Sigmoid colon (tissue), 6 donors: ENCODE measurements at regions not wholly inside any gene's neighbourhood (a gene's known extent, or its start where the extent isn't known, plus 50 kb on each side); places are given as distances from the start of the nearest gene placed in this dataset.

Experiments
- DNase-seq: peaks from one replicate; pipeline ENCODE4 v3.0.0-alpha.2; 2019
- H3K27ac ChIP-seq, 4 donors: fragments of 200-600 bp; sonication (generic); one replicate each; pipeline ENCODE4 v1.5.1; 2016 to 2019; ENCODE audit warnings: mild to moderate bottlenecking in 1 of 4
- H3K27me3 ChIP-seq, 3 donors: fragments of 200-600 bp; sonication (generic); one replicate each; pipeline ENCODE4 v1.5.1; 2019; ENCODE audit warnings: mild to moderate bottlenecking in 1 of 3
- H3K36me3 ChIP-seq, 4 donors: fragments of 200-600 bp; sonication (generic); one replicate each; pipeline ENCODE4 v1.5.1; 2016 to 2019
- H3K4me1 ChIP-seq, 4 donors: fragments of 200-600 bp; sonication (generic); one replicate each; pipeline ENCODE4 v1.5.1; 2017 to 2019
- H3K4me3 ChIP-seq, 4 donors: fragments of 200-600 bp; sonication (generic); one replicate each; pipeline ENCODE4 v1.5.1; 2017 to 2019; ENCODE audit warnings: mild to moderate bottlenecking in 2 of 4, moderate library complexity in 1 of 4
- H3K9me3 ChIP-seq, 4 donors: fragments of 200-600 bp in 3 of 4; sonication (generic) in 3 of 4; one replicate each; pipeline versions ENCODE4 v1.5.1 to v1.6.1; 2013 to 2019
- EP300 ChIP-seq, 4 donors: sonication (generic); formaldehyde crosslinking; IDR thresholded peaks; one replicate each; pipeline ENCODE4 v1.6.1; 2017; ENCODE audit warnings: antibody characterized with exemption in 4 of 4
- POLR2A ChIP-seq, 2 donors: fragments of 450-650 bp; IDR thresholded peaks; one replicate each; pipeline ENCODE4 v1.6.1; 2016; ENCODE audit warnings: antibody characterized with exemption in 2 of 2, mild to moderate bottlenecking in 2 of 2, moderate library complexity in 2 of 2
- POLR2AphosphoS5 ChIP-seq, 4 donors: sonication (generic); formaldehyde crosslinking; IDR thresholded peaks; one replicate each; pipeline ENCODE4 v1.6.1; 2017; ENCODE audit warnings: antibody characterized with exemption in 4 of 4
- WGBS, 2 donors: extraction: QIAGEN DNeasy Blood & Tissue Kit; methylation state at CpG; one replicate each; pipeline ENCODE4 v1.1.7; 2013; 5-methylcytosine and 5-hydroxymethylcytosine counted together
- intact Hi-C: fragments of 100-400 bp; cut with DNase I; formaldehyde crosslinking; loops from one replicate; pipeline ENCODE4 v1.15.1; 2023
- TF ChIP-seq, protein P1 (sequence below), 4 experiments: fragments of 450-650 bp in 3 of 4; fragments of 200-600 bp in 1 of 4; IDR thresholded peaks; one replicate each; pipeline ENCODE4 v1.5.1; 2016 to 2019; ENCODE audit warnings: antibody characterized with exemption in 4 of 4, mild to moderate bottlenecking in 3 of 4, moderate library complexity in 2 of 4
- donor health status: healthy with polysubstance abuse.
- donor health status: healthy.

DNA sequence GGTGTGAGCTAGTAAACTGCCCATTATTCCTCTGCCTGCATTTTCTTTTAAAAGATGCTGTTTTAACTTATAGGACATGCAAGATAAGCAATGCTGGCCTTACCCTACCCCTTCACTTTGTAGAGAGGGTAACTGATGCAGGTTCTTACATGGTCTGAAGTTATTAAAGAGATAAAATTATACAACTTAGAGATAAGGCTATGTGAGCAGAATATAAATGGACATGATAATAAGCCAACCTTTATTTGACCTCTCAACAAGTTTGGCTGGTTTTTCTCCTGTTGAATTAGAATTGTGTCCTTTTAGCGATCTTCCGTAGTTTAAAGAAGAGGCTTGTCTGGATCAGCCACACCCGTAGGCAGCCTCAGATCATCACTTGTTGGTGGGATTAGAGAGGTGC, 377.0 kb downstream of the BTBD3 start:
- no peaks in the 10 kb centered on the region for H3K27me3 ChIP-seq
- H3K27ac ChIP-seq: no peak overlapping the region
- peaks cover 0 to 6% (median 0%) of the 10 kb centered on the region in 4 donors for H3K9me3 ChIP-seq
- no peak for DNase-seq
- intact Hi-C loops: no loop called here
- 55 to 82% methylated on average over 3 of the region's 3 CpGs for WGBS, 2 donors
- H3K4me3 ChIP-seq: no peak overlapping the region
- TF ChIP-seq EP300 (IDR thresholded peaks at IDR 0.05) (no peak), POLR2A (IDR thresholded peaks at IDR 0.05) (no peak), POLR2AphosphoS5 (IDR thresholded peaks at IDR 0.05) (no peak)
- TF ChIP-seq, protein P1, sequence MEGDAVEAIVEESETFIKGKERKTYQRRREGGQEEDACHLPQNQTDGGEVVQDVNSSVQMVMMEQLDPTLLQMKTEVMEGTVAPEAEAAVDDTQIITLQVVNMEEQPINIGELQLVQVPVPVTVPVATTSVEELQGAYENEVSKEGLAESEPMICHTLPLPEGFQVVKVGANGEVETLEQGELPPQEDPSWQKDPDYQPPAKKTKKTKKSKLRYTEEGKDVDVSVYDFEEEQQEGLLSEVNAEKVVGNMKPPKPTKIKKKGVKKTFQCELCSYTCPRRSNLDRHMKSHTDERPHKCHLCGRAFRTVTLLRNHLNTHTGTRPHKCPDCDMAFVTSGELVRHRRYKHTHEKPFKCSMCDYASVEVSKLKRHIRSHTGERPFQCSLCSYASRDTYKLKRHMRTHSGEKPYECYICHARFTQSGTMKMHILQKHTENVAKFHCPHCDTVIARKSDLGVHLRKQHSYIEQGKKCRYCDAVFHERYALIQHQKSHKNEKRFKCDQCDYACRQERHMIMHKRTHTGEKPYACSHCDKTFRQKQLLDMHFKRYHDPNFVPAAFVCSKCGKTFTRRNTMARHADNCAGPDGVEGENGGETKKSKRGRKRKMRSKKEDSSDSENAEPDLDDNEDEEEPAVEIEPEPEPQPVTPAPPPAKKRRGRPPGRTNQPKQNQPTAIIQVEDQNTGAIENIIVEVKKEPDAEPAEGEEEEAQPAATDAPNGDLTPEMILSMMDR (IDR thresholded peaks at IDR 0.05): no peak
- no peaks in the 10 kb centered on the region for H3K4me1 ChIP-seq
- H3K36me3 ChIP-seq: no peaks in the 10 kb centered on the region

DNA sequence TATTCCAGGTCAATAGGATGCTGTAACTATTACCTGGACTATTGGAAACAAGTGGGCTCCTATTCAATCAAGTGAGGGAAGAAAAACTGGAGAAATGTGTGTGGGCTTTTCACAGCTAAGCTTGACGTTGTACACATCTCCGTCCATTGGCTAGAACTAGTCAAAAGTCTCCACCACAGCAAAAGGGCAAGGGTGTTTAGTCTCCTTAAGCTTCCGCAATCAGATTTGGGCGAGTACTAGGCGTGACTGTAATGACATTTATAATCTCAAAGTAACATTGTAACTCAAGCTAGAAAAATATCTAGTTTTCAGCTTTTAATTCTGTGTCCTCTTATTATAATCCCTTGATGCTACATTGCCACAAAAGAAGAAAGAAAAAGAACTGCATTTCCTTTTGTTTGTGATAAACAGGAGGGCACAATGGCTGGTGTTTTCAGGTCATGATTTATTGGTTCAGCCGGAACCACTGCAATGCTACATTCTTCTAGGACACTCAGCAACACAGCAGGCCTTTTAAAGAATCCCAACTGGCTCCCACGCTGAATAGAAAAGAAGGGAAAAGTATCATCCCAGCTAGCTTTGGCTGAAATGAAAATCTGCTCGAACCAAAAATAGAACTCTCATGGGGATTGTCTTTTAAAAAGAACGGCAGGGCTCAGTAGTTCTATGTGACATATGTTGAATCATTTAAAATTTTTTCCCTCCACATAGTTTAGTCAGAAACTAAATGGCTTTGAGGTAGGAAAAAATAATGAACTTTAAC, 387.7 kb downstream of the BTBD3 start:
- intact Hi-C loops: no loop called here
- Histone ChIP-seq H3K4me3 (no peak overlapping the region), H3K27ac (peak overlapping the region in 2 of 4 donors; percentile 15 to 33), H3K36me3 (no peaks in the 10 kb centered on the region), H3K4me1 (peaks cover 0 to 10% (median 4%) of the 10 kb centered on the region in 4 donors), H3K27me3 (no peaks in the 10 kb centered on the region), H3K9me3 (peaks cover 0 to 4% (median 1%) of the 10 kb centered on the region in 4 donors)
- DNase-seq: no peak
- WGBS, 2 donors: 61 to 70% methylated on average over 9 of the region's 9 CpGs
- no peak for TF ChIP-seq POLR2A (IDR thresholded peaks at IDR 0.05)
- TF ChIP-seq POLR2AphosphoS5 (IDR thresholded peaks at IDR 0.05): no peak
- TF ChIP-seq, protein P1 (IDR thresholded peaks at IDR 0.05): no peak
- TF ChIP-seq EP300 (IDR thresholded peaks at IDR 0.05): no peak

DNA sequence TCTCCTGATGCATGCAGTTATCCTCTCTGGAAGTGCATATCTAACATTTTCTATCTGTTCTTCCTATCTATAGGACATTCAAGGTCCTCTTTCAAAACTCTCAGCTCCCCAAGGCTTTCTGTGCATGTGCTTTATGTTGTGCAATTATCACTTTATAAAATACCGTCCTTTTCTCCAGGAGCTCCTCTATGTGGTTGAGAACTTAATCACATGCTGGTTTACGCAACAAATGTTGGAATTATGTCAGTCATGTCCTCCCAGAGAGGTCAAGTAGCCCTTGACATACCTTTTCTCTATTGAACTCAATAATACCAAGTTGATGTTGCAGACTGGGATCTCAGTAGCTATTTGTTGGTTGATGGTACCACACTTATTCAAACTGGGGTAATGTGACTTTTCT, 388.4 kb downstream of the BTBD3 start:
- H3K27ac ChIP-seq: peak overlapping the region in 2 of 4 donors; percentile 15 to 33
- 79 to 80% methylated on average over 2 of the region's 2 CpGs for WGBS, 2 donors
- no peaks in the 10 kb centered on the region for H3K36me3 ChIP-seq
- H3K4me1 ChIP-seq: peaks cover 0 to 10% (median 4%) of the 10 kb centered on the region in 4 donors
- H3K27me3 ChIP-seq: no peaks in the 10 kb centered on the region
- no peak for DNase-seq
- H3K9me3 ChIP-seq: peaks cover 0 to 4% (median 1%) of the 10 kb centered on the region in 4 donors
- intact Hi-C loops: no loop called here
- no peak overlapping the region for H3K4me3 ChIP-seq
- no peak for TF ChIP-seq POLR2AphosphoS5 (IDR thresholded peaks at IDR 0.05)
- TF ChIP-seq POLR2A (IDR thresholded peaks at IDR 0.05): no peak
- TF ChIP-seq EP300 (IDR thresholded peaks at IDR 0.05): no peak
- TF ChIP-seq, protein P1 (IDR thresholded peaks at IDR 0.05): no peak

DNA sequence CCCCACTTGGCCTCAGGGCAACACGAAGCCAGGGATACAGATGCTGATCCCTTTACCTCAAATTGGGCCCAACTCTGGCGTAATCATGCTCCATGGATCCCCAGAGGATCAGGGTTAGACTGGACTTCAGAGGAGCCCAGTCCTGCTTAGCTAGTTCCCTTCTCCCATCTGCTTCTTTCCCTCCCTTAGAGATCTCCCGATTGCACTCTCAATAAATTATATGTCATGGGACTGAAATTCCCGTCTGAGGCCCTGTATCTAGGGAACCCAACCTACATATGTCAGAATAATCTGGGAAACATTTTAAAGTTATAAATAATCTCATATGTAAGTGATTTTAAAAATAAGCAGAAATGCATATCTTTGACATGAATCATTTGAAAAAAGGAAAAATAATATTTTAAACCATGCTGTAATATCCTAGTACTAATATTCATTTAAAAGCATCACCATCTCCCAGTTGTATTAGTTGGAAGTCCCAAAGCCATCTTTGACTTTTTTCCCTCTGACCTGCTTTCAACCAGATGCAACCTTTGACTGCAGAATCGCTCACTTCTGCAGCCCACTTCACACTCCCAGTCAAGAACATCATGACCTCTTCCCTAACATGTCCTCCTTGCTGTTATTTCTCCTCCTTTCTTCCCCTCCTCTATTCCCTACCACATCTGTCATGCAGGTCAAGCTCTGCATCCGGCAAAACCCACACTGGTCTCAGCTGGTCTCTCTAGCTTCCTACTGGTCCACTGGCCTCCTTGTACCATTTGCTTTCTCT, 393.6 kb downstream of the BTBD3 start:
- Histone ChIP-seq H3K36me3 (no peaks in the 10 kb centered on the region), H3K27me3 (no peaks in the 10 kb centered on the region), H3K4me3 (no peak overlapping the region), H3K27ac (no peak overlapping the region), H3K4me1 (no peaks in the 10 kb centered on the region), H3K9me3 (peaks cover 0 to 4% (median 1%) of the 10 kb centered on the region in 4 donors)
- TF ChIP-seq POLR2A (IDR thresholded peaks at IDR 0.05): no peak
- no peak for TF ChIP-seq POLR2AphosphoS5 (IDR thresholded peaks at IDR 0.05)
- TF ChIP-seq, protein P1 (IDR thresholded peaks at IDR 0.05): no peak
- TF ChIP-seq EP300 (IDR thresholded peaks at IDR 0.05): no peak
- 86 to 92% methylated on average over 6 of the region's 6 CpGs for WGBS, 2 donors
- intact Hi-C loops: no loop called here
- DNase-seq: no peak
